Vagina (tissue), 2 donors: ENCODE measurements at regions not wholly inside any gene's neighbourhood (a gene's known extent, or its start where the extent isn't known, plus 50 kb on each side); places are given as distances from the start of the nearest gene placed in this dataset.

ENCODE experiments used
- DNase-seq, 2 donors: peaks; one replicate each; pipeline ENCODE4 v3.0.0-alpha.2; 2017; ENCODE audit errors: extremely low spot score in 2 of 2
- H3K27ac ChIP-seq: fragments of 200-600 bp; sonication (generic); one replicate; pipeline ENCODE4 v1.5.1; 2019
- H3K27me3 ChIP-seq: fragments of 200-600 bp; sonication (generic); one replicate; pipeline ENCODE4 v1.5.1; 2019
- H3K36me3 ChIP-seq, 2 donors: fragments of 200-600 bp; sonication (generic); one replicate each; pipeline ENCODE4 v1.5.1; 2017 to 2019
- H3K4me1 ChIP-seq: fragments of 200-600 bp; sonication (generic); one replicate; pipeline ENCODE4 v1.5.1; 2019
- H3K4me3 ChIP-seq, 2 donors: fragments of 200-600 bp; sonication (generic); 1 replicate in 1 of 2; 2 replicates in 1 of 2; pipeline ENCODE4 v1.5.1; 2016 to 2019
- H3K9me3 ChIP-seq: fragments of 200-600 bp; sonication (generic); one replicate; pipeline ENCODE4 v1.5.1; 2019
- CTCF ChIP-seq, 3 experiments: fragments of 450-650 bp in 2 of 3; fragments of 200-600 bp in 1 of 3; sonication (generic) in 1 of 3; IDR thresholded peaks; one replicate each; pipeline ENCODE4 v1.5.1; 2017 to 2019; ENCODE audit warnings: antibody characterized with exemption in 3 of 3, mild to moderate bottlenecking in 2 of 3, moderate library complexity in 2 of 3
- POLR2A ChIP-seq, 2 donors: fragments of 450-650 bp; IDR thresholded peaks; one replicate each; pipeline ENCODE4 v1.6.1; 2017; ENCODE audit warnings: antibody characterized with exemption in 2 of 2, mild to moderate bottlenecking in 2 of 2, moderate library complexity in 2 of 2
- POLR2AphosphoS5 ChIP-seq, 2 donors: sonication (generic); formaldehyde crosslinking; IDR thresholded peaks; one replicate each; pipeline ENCODE4 v1.9.0; 2017; ENCODE audit warnings: antibody characterized with exemption in 2 of 2, mild to moderate bottlenecking in 2 of 2, low read depth in 1 of 2; ENCODE audit not compliant: insufficient read depth in 1 of 2
- intact Hi-C: fragments of 100-400 bp; cut with DNase I; formaldehyde crosslinking; loops from one replicate; pipeline ENCODE4 v1.15.1; 2023

- intact Hi-C loops, result no loop called here
- Histone ChIP-seq H3K27ac (no peak overlapping the region), H3K36me3 (no peaks in the 10 kb centered on the region), H3K4me3 (no peak overlapping the region), H3K4me1 (peaks cover 8% of the 10 kb centered on the region), H3K9me3 (no peaks in the 10 kb centered on the region), H3K27me3 (no peaks in the 10 kb centered on the region)
- TF ChIP-seq POLR2AphosphoS5 (IDR thresholded peaks at IDR 0.05; ENCODE audit: insufficient read depth in 1 of 2, low read depth in 1 of 2) (no peak), POLR2A (IDR thresholded peaks at IDR 0.05) (no peak), CTCF (IDR thresholded peaks at IDR 0.05) (no peak)
- no peak for DNase-seq
Observed at GRCh38 chr6:146871611-146872425, 273.0 kb downstream of the ADGB start.

- Histone ChIP-seq H3K9me3 (no peaks in the 10 kb centered on the region), H3K4me1 (peaks cover 8% of the 10 kb centered on the region), H3K36me3 (no peaks in the 10 kb centered on the region), H3K4me3 (no peak overlapping the region), H3K27me3 (no peaks in the 10 kb centered on the region), H3K27ac (no peak overlapping the region)
- intact Hi-C loops, result no loop called here
- TF ChIP-seq POLR2A (IDR thresholded peaks at IDR 0.05) (no peak), CTCF (IDR thresholded peaks at IDR 0.05) (no peak), POLR2AphosphoS5 (IDR thresholded peaks at IDR 0.05; ENCODE audit: insufficient read depth in 1 of 2, low read depth in 1 of 2) (no peak)
- DNase-seq, result no peak
Observed at GRCh38 chr6:146872426-146872785, 273.6 kb downstream of the ADGB start.

- no peak for DNase-seq
- Histone ChIP-seq H3K36me3 (no peaks in the 10 kb centered on the region), H3K4me1 (peaks cover 8% of the 10 kb centered on the region), H3K4me3 (no peak overlapping the region), H3K9me3 (no peaks in the 10 kb centered on the region), H3K27me3 (no peaks in the 10 kb centered on the region), H3K27ac (no peak overlapping the region)
- TF ChIP-seq POLR2AphosphoS5 (IDR thresholded peaks at IDR 0.05; ENCODE audit: insufficient read depth in 1 of 2, low read depth in 1 of 2) (no peak), POLR2A (IDR thresholded peaks at IDR 0.05) (no peak)
- intact Hi-C loops, result no loop called here
Observed at GRCh38 chr6:146874278-146875018, 275.7 kb downstream of the ADGB start.

- Histone ChIP-seq H3K9me3 (no peaks in the 10 kb centered on the region), H3K27ac (no peak overlapping the region), H3K4me3 (no peak overlapping the region), H3K4me1 (peaks cover 8% of the 10 kb centered on the region), H3K27me3 (no peaks in the 10 kb centered on the region), H3K36me3 (no peaks in the 10 kb centered on the region)
- intact Hi-C loops, result no loop called here
- DNase-seq, result no peak
- no peak for TF ChIP-seq CTCF (IDR thresholded peaks at IDR 0.05)
- no peak for TF ChIP-seq POLR2AphosphoS5 (IDR thresholded peaks at IDR 0.05; ENCODE audit: insufficient read depth in 1 of 2, low read depth in 1 of 2)
- no peak for TF ChIP-seq POLR2A (IDR thresholded peaks at IDR 0.05)
Observed at GRCh38 chr6:146875927-146876270, 277.1 kb downstream of the ADGB start.

- no peak overlapping the region for H3K27ac ChIP-seq
Observed at GRCh38 chr6:146876271-146877151, 277.7 kb downstream of the ADGB start.

More at GRCh38 chr6:146876271-146877151, 277.7 kb downstream of the ADGB start:
- no peaks in the 10 kb centered on the region for H3K36me3 ChIP-seq
- TF ChIP-seq POLR2A (IDR thresholded peaks at IDR 0.05) (no peak), POLR2AphosphoS5 (IDR thresholded peaks at IDR 0.05; ENCODE audit: insufficient read depth in 1 of 2, low read depth in 1 of 2) (no peak), CTCF (IDR thresholded peaks at IDR 0.05) (no peak)
- H3K9me3 ChIP-seq, result no peaks in the 10 kb centered on the region
- no peaks in the 10 kb centered on the region for H3K27me3 ChIP-seq
- H3K4me3 ChIP-seq, result no peak overlapping the region
- no peak for DNase-seq
- intact Hi-C loops, result no loop called here
- H3K4me1 ChIP-seq, result peaks cover 6% of the 10 kb centered on the region
